ENCODE measurements at regions not wholly inside any gene's neighbourhood (a gene's known extent, or its start where the extent isn't known, plus 50 kb on each side); places are given as distances from the start of the nearest gene placed in this dataset.

- Histone ChIP-seq H3K9me3 (ENCODE audit: insufficient read depth, low read depth, low read length) (no peaks in the 10 kb centered on the region), H2AFZ (ENCODE audit: low read depth, low read length) (no peak overlapping the region), H3K27me3 (ENCODE audit: insufficient read depth, low read length) (no peaks in the 10 kb centered on the region), H3K4me2 (ENCODE audit: low read length) (no peak overlapping the region), H3K79me2 (ENCODE audit: insufficient read depth, low read length) (no peaks in the 10 kb centered on the region), H3K27ac (ENCODE audit: low read depth, low read length) (no peak overlapping the region), H3K4me3 (ENCODE audit: insufficient read depth, low read depth, low read length) (no peak overlapping the region), H3K4me1 (ENCODE audit: insufficient read depth, low read length) (peaks cover 22% of the 10 kb centered on the region), H3K9ac (ENCODE audit: low read length) (no peak overlapping the region), H4K20me1 (ENCODE audit: insufficient read depth, low read length) (no peaks in the 10 kb centered on the region), H3K36me3 (ENCODE audit: insufficient read depth, low read length) (no peaks in the 10 kb centered on the region)
- no peaks in the 10 kb centered on the region for H3K27me3 Mint-ChIP-seq (ENCODE audit: low read depth, unreplicated experiment)
- H3K4me1 Mint-ChIP-seq (ENCODE audit: low read depth, unreplicated experiment): peaks cover 38% of the 10 kb centered on the region
- H3K4me3 Mint-ChIP-seq (ENCODE audit: unreplicated experiment): no peak overlapping the region
- peak overlapping the region; percentile 84 for H3K27ac Mint-ChIP-seq (ENCODE audit: unreplicated experiment)
- no peaks in the 10 kb centered on the region for H3K9me3 Mint-ChIP-seq (ENCODE audit: unreplicated experiment)
- DNase-seq (ENCODE audit: low read depth): no peak
- TF ChIP-seq EZH2 (IDR thresholded peaks at IDR 0.05; ENCODE audit: insufficient read depth, low read length): no peak
- TF ChIP-seq CTCF (IDR thresholded peaks at IDR 0.05; ENCODE audit: insufficient read depth, low read depth, low read length): no peak
- peaks cover 3% of the 10 kb centered on the region for H3K36me3 Mint-ChIP-seq (ENCODE audit: low read depth, unreplicated experiment)
- no peak for FAIRE-seq
Measured at GRCh38 chr6:140059947-140060346, 685.5 kb upstream of the CITED2 start.

- no peak overlapping the region for H3K27ac Mint-ChIP-seq (ENCODE audit: unreplicated experiment)
- Histone ChIP-seq H3K9me3 (ENCODE audit: insufficient read depth, low read depth, low read length) (no peaks in the 10 kb centered on the region), H3K27ac (ENCODE audit: low read depth, low read length) (no peak overlapping the region), H4K20me1 (ENCODE audit: insufficient read depth, low read length) (no peaks in the 10 kb centered on the region), H3K4me2 (ENCODE audit: low read length) (no peak overlapping the region), H3K4me1 (ENCODE audit: insufficient read depth, low read length) (peaks cover 22% of the 10 kb centered on the region), H3K27me3 (ENCODE audit: insufficient read depth, low read length) (no peaks in the 10 kb centered on the region), H3K9ac (ENCODE audit: low read length) (no peak overlapping the region), H3K36me3 (ENCODE audit: insufficient read depth, low read length) (no peaks in the 10 kb centered on the region), H3K79me2 (ENCODE audit: insufficient read depth, low read length) (no peaks in the 10 kb centered on the region), H3K4me3 (ENCODE audit: insufficient read depth, low read depth, low read length) (no peak overlapping the region), H2AFZ (ENCODE audit: low read depth, low read length) (no peak overlapping the region)
- peaks cover 3% of the 10 kb centered on the region for H3K36me3 Mint-ChIP-seq (ENCODE audit: low read depth, unreplicated experiment)
- no peaks in the 10 kb centered on the region for H3K27me3 Mint-ChIP-seq (ENCODE audit: low read depth, unreplicated experiment)
- peaks cover 38% of the 10 kb centered on the region for H3K4me1 Mint-ChIP-seq (ENCODE audit: low read depth, unreplicated experiment)
- TF ChIP-seq CTCF (IDR thresholded peaks at IDR 0.05; ENCODE audit: insufficient read depth, low read depth, low read length): no peak
- no peaks in the 10 kb centered on the region for H3K9me3 Mint-ChIP-seq (ENCODE audit: unreplicated experiment)
- no peak overlapping the region for H3K4me3 Mint-ChIP-seq (ENCODE audit: unreplicated experiment)
- FAIRE-seq: no peak
- no peak for DNase-seq (ENCODE audit: low read depth)
Measured at GRCh38 chr6:140058863-140059262, 684.4 kb upstream of the CITED2 start.

- DNase-seq (ENCODE audit: low read depth): peak; percentile 38
- Histone ChIP-seq H3K4me1 (ENCODE audit: insufficient read depth, low read length) (peaks cover 36% of the 10 kb centered on the region), H3K36me3 (ENCODE audit: insufficient read depth, low read length) (no peaks in the 10 kb centered on the region), H3K9ac (ENCODE audit: low read length) (peak overlapping the region; percentile 76), H3K4me3 (ENCODE audit: insufficient read depth, low read depth, low read length) (no peak overlapping the region), H2AFZ (ENCODE audit: low read depth, low read length) (no peak overlapping the region), H3K9me3 (ENCODE audit: insufficient read depth, low read depth, low read length) (no peaks in the 10 kb centered on the region), H3K4me2 (ENCODE audit: low read length) (no peak overlapping the region), H3K27ac (ENCODE audit: low read depth, low read length) (peak overlapping the region; percentile 94), H3K79me2 (ENCODE audit: insufficient read depth, low read length) (no peaks in the 10 kb centered on the region), H3K27me3 (ENCODE audit: insufficient read depth, low read length) (no peaks in the 10 kb centered on the region), H4K20me1 (ENCODE audit: insufficient read depth, low read length) (no peaks in the 10 kb centered on the region)
- Mint-ChIP-seq H3K36me3 (ENCODE audit: low read depth, unreplicated experiment) (no peaks in the 10 kb centered on the region), H3K4me1 (ENCODE audit: low read depth, unreplicated experiment) (peaks cover 33% of the 10 kb centered on the region), H3K9me3 (ENCODE audit: unreplicated experiment) (no peaks in the 10 kb centered on the region), H3K27me3 (ENCODE audit: low read depth, unreplicated experiment) (no peaks in the 10 kb centered on the region), H3K4me3 (ENCODE audit: unreplicated experiment) (no peak overlapping the region), H3K27ac (ENCODE audit: unreplicated experiment) (peak overlapping the region; percentile 50)
- FAIRE-seq: peak; percentile 55
- TF ChIP-seq CTCF (IDR thresholded peaks at IDR 0.05; ENCODE audit: insufficient read depth, low read depth, low read length) (peak; percentile 20), EZH2 (IDR thresholded peaks at IDR 0.05; ENCODE audit: insufficient read depth, low read length) (no peak)
Measured at GRCh38 chr6:140052736-140053729, 678.6 kb upstream of the CITED2 start.
